ENCODE measurements at regions not wholly inside any gene's neighbourhood (a gene's known extent, or its start where the extent isn't known, plus 50 kb on each side); places are given as distances from the start of the nearest gene placed in this dataset.

GRCh38 chr12:124624823-124625222 lies 57.4 kb upstream of the NCOR2 start:
- no peak for TF ChIP-seq CTCF (IDR thresholded peaks at IDR 0.05; ENCODE audit: poor library complexity)
- no peak for TF ChIP-seq EZH2 (IDR thresholded peaks at IDR 0.05; ENCODE audit: borderline replicate concordance)
- TF ChIP-seq EZH2phosphoT487 (IDR thresholded peaks at IDR 0.05; ENCODE audit: low read depth, severe bottlenecking, unreplicated experiment), result no peak
- Histone ChIP-seq H3K4me2 (no peak overlapping the region), H4K20me1 (ENCODE audit: insufficient read depth, poor library complexity, severe bottlenecking) (no peaks in the 10 kb centered on the region), H3K9me3 (ENCODE audit: low read depth) (no peaks in the 10 kb centered on the region), H3K36me3 (replicated peaks; ENCODE audit: insufficient read depth, low read depth) (no peaks in the 10 kb centered on the region), H3K27me3 (no peaks in the 10 kb centered on the region), H3K4me3 (no peak overlapping the region), H3K4me1 (ENCODE audit: insufficient read depth) (peaks cover 24% of the 10 kb centered on the region), H2AFZ (no peak overlapping the region), H3K9me2 (replicated peaks; ENCODE audit: insufficient read depth) (no peaks in the 10 kb centered on the region), H3K79me2 (no peaks in the 10 kb centered on the region), H3K27ac (no peak overlapping the region)
- WGBS (ENCODE audit: low lambda C conversion rate, missing lambda C conversion rate), result 78% methylated on average over 10 of the region's 10 CpGs
- DNase-seq (ENCODE audit: low spot score), result no peak

GRCh38 chr12:124623344-124624035 lies 56.1 kb upstream of the NCOR2 start:
- Histone ChIP-seq H3K9me2 (replicated peaks; ENCODE audit: insufficient read depth) (no peaks in the 10 kb centered on the region), H3K36me3 (replicated peaks; ENCODE audit: insufficient read depth, low read depth) (no peaks in the 10 kb centered on the region), H2AFZ (no peak overlapping the region), H3K4me1 (ENCODE audit: insufficient read depth) (peaks cover 24% of the 10 kb centered on the region), H3K79me2 (no peaks in the 10 kb centered on the region), H3K4me3 (no peak overlapping the region), H3K27me3 (no peaks in the 10 kb centered on the region), H3K9me3 (ENCODE audit: low read depth) (no peaks in the 10 kb centered on the region), H3K4me2 (no peak overlapping the region), H3K27ac (no peak overlapping the region), H4K20me1 (ENCODE audit: insufficient read depth, poor library complexity, severe bottlenecking) (no peaks in the 10 kb centered on the region)
- TF ChIP-seq EZH2 (IDR thresholded peaks at IDR 0.05; ENCODE audit: borderline replicate concordance) (no peak), CTCF (IDR thresholded peaks at IDR 0.05; ENCODE audit: poor library complexity) (no peak), EZH2phosphoT487 (IDR thresholded peaks at IDR 0.05; ENCODE audit: low read depth, severe bottlenecking, unreplicated experiment) (no peak)
- no peak for DNase-seq (ENCODE audit: low spot score)
- 90% methylated on average over 14 of the region's 14 CpGs for WGBS (ENCODE audit: low lambda C conversion rate, missing lambda C conversion rate)

GRCh38 chr12:124622764-124623163 lies 55.4 kb upstream of the NCOR2 start:
- Histone ChIP-seq H3K27ac (no peak overlapping the region), H3K4me3 (no peak overlapping the region), H3K36me3 (replicated peaks; ENCODE audit: insufficient read depth, low read depth) (no peaks in the 10 kb centered on the region), H3K9me2 (replicated peaks; ENCODE audit: insufficient read depth) (no peaks in the 10 kb centered on the region), H2AFZ (no peak overlapping the region), H3K27me3 (no peaks in the 10 kb centered on the region), H3K4me1 (ENCODE audit: insufficient read depth) (peaks cover 24% of the 10 kb centered on the region), H3K9me3 (ENCODE audit: low read depth) (no peaks in the 10 kb centered on the region), H3K4me2 (no peak overlapping the region), H4K20me1 (ENCODE audit: insufficient read depth, poor library complexity, severe bottlenecking) (no peaks in the 10 kb centered on the region), H3K79me2 (no peaks in the 10 kb centered on the region)
- WGBS (ENCODE audit: low lambda C conversion rate, missing lambda C conversion rate), result 88% methylated on average over 10 of the region's 10 CpGs
- no peak for TF ChIP-seq EZH2phosphoT487 (IDR thresholded peaks at IDR 0.05; ENCODE audit: low read depth, severe bottlenecking, unreplicated experiment)
- no peak for TF ChIP-seq EZH2 (IDR thresholded peaks at IDR 0.05; ENCODE audit: borderline replicate concordance)
- no peak for TF ChIP-seq CTCF (IDR thresholded peaks at IDR 0.05; ENCODE audit: poor library complexity)
- DNase-seq (ENCODE audit: low spot score), result no peak

All from hepatocyte (in vitro differentiated cells).